Panc1 (cell line): ENCODE measurements at regions not wholly inside any gene's neighbourhood (a gene's known extent, or its start where the extent isn't known, plus 50 kb on each side); places are given as distances from the start of the nearest gene placed in this dataset.

Experiments
- ATAC-seq: fragments of 200-7000 bp; cut with Tn5 transposase; 2 replicates; pipeline ENCODE4 v1.9.1; 2020; ENCODE audit warnings: mild to moderate bottlenecking, moderate library complexity
- BruUV-seq: library from RNA; stranded (reverse); fragments of 400-500 nt; replicated peaks from 2 replicates; lab custom pipeline; 2021; lab: Mats Ljungman, UMichigan
- CTCF ChIA-PET: fragments of 300-600 bp; sonication (Branson Sonifier 250); formaldehyde crosslinking; loops from one replicate; lab custom pipeline; 2022; ENCODE audit warnings: antibody characterized with exemption; lab: Charles Lee
- POLR2A ChIA-PET: fragments of 300-600 bp; sonication (Branson Sonifier 250); formaldehyde crosslinking; loops from one replicate; lab custom pipeline; 2022; ENCODE audit warnings: antibody characterized with exemption; lab: Charles Lee
- DNase-seq: peaks from one replicate; pipeline ENCODE4 v3.0.0-alpha.2; 2010; ENCODE audit warnings: low read depth, low spot score
- H3K27ac ChIP-seq: 2 replicates; pipeline ENCODE4 v1.5.1; 2011; ENCODE audit warnings: mild to moderate bottlenecking, low read length, inconsistent platforms
- H3K27me3 ChIP-seq: fragments of 200-500 bp; sonication (Bioruptor generic); 2 replicates; pipeline ENCODE4 v1.6.0; 2014; ENCODE audit warnings: low read length, inconsistent platforms; ENCODE audit not compliant: control insufficient read depth, insufficient read depth
- H3K36me3 ChIP-seq: fragments of 200-500 bp; sonication (Bioruptor generic); 2 replicates; pipeline ENCODE4 v1.5.1; 2014; ENCODE audit warnings: inconsistent platforms, mild to moderate bottlenecking, low read length, moderate library complexity; ENCODE audit not compliant: control insufficient read depth, insufficient read depth
- H3K4me1 ChIP-seq: 2 replicates; pipeline ENCODE4 v1.5.1; 2011; ENCODE audit warnings: inconsistent platforms, mild to moderate bottlenecking, low read length, moderate library complexity; ENCODE audit not compliant: control insufficient read depth, insufficient read depth
- H3K4me3 ChIP-seq, 2 experiments: 2 replicates each; pipeline ENCODE4 v1.5.1; 2011 to 2012; ENCODE audit warnings: low read depth in 2 of 2, low read length in 2 of 2, mild to moderate bottlenecking in 2 of 2, inconsistent platforms in 1 of 2, moderate library complexity in 1 of 2
- H3K9me3 ChIP-seq: fragments of 200-500 bp; sonication (Bioruptor generic); 2 replicates; pipeline ENCODE4 v1.5.1; 2014; ENCODE audit warnings: low read depth, mild to moderate bottlenecking, inconsistent platforms, low read length, moderate library complexity; ENCODE audit not compliant: control insufficient read depth, insufficient read depth
- POLR2AphosphoS5 ChIP-seq: IDR thresholded peaks from 2 replicates; pipeline ENCODE4 v1.6.1; 2012; ENCODE audit warnings: mild to moderate bottlenecking, low read depth, low read length, moderate library complexity
- REST ChIP-seq, 2 experiments: IDR thresholded peaks; 2 replicates each; pipeline ENCODE4 v1.6.1; 2011 to 2012; ENCODE audit warnings: low read depth in 2 of 2, control low read depth in 1 of 2, low read length in 1 of 2, mild to moderate bottlenecking in 1 of 2, moderate library complexity in 1 of 2; ENCODE audit not compliant: insufficient read depth in 1 of 2
- SIN3A ChIP-seq: IDR thresholded peaks from 2 replicates; pipeline ENCODE4 v1.6.1; 2012; ENCODE audit warnings: low read depth, mild to moderate bottlenecking, low read length, moderate library complexity, borderline replicate concordance; ENCODE audit not compliant: insufficient read depth
- TCF7L2 ChIP-seq: IDR thresholded peaks from 2 replicates; pipeline ENCODE4 v1.6.1; 2011; ENCODE audit warnings: mild to moderate bottlenecking, low read depth, low read length, inconsistent platforms
- in situ Hi-C: cut with HindIII; loops from 2 replicates; pipeline ENCODE4 v1.10.0; 2016; ENCODE audit warnings: low sequenced_read_pairs, low pct_unique_long_range_greater_than_20kb
- intact Hi-C: fragments of 100-400 bp; cut with micrococcal nuclease; formaldehyde crosslinking; loops from one replicate; pipeline ENCODE4 v1.10.0; 2022; ENCODE audit not compliant: unreplicated experiment
- TF ChIP-seq, protein P1 (sequence below): fragments of 450-650 bp; IDR thresholded peaks from 2 replicates; pipeline ENCODE4 v1.5.1; 2017; ENCODE audit warnings: mild to moderate bottlenecking

DNA sequence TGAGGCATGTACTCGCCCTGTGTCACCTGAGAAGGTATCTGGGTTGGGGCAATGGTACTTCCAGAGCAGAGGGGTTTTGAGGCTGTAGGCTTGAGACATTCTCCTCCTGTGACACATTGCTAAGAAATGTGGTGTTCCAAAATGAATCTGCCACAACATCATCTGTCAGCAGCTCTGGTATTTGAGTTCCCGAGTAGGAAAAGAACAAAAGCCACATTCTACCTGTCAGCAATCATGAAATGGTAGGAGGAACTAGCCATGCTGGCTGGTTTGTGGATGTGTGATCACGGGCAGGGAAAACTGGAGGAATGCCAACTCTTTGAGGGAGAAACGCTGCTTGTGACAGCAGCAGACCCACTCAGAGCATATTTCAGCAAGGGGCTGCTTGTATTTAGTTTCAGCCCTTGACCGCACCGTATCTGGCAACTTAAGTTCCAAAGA, 579.4 kb upstream of the TBL1XR1 start:
- no peaks in the 10 kb centered on the region for H3K36me3 ChIP-seq
- TF ChIP-seq TCF7L2 (no peak), REST (IDR thresholded peaks at IDR 0.05; ENCODE audit: insufficient read depth in 1 of 2, low read depth in 2 of 2, low read length in 1 of 2) (no peak), SIN3A (no peak), POLR2AphosphoS5 (no peak)
- TF ChIP-seq, protein P1, sequence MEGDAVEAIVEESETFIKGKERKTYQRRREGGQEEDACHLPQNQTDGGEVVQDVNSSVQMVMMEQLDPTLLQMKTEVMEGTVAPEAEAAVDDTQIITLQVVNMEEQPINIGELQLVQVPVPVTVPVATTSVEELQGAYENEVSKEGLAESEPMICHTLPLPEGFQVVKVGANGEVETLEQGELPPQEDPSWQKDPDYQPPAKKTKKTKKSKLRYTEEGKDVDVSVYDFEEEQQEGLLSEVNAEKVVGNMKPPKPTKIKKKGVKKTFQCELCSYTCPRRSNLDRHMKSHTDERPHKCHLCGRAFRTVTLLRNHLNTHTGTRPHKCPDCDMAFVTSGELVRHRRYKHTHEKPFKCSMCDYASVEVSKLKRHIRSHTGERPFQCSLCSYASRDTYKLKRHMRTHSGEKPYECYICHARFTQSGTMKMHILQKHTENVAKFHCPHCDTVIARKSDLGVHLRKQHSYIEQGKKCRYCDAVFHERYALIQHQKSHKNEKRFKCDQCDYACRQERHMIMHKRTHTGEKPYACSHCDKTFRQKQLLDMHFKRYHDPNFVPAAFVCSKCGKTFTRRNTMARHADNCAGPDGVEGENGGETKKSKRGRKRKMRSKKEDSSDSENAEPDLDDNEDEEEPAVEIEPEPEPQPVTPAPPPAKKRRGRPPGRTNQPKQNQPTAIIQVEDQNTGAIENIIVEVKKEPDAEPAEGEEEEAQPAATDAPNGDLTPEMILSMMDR, result no peak
- H3K27me3 ChIP-seq, result no peaks in the 10 kb centered on the region
- POLR2A ChIA-PET, result no interaction called here
- no peaks in the 10 kb centered on the region; the same call in 1 of the 2 replicates for H3K4me1 ChIP-seq
- no peak for ATAC-seq
- H3K4me3 ChIP-seq, result no peak overlapping the region
- in situ Hi-C loops, result no loop called here
- CTCF ChIA-PET, result no interaction called here
- no TSS peak for BruUV-seq
- H3K27ac ChIP-seq, result peak overlapping the region; percentile 26; the same call in 1 of the 2 replicates
- intact Hi-C loops, result no loop called here
- peaks cover 2% of the 10 kb centered on the region; the same call in 1 of the 2 replicates for H3K9me3 ChIP-seq
- DNase-seq, result no peak

GRCh38 chr3:177777699-177778098, 580.4 kb upstream of the TBL1XR1 start:
- TF ChIP-seq, protein P1, result peak; percentile 70
- TF ChIP-seq POLR2AphosphoS5, result no peak
- TF ChIP-seq REST (IDR thresholded peaks at IDR 0.05; ENCODE audit: insufficient read depth in 1 of 2, low read depth in 2 of 2, low read length in 1 of 2), result no peak
- TF ChIP-seq SIN3A, result no peak
- TF ChIP-seq TCF7L2, result no peak
- CTCF ChIA-PET, result no interaction called here
- no TSS peak for BruUV-seq
- DNase-seq, result peak; percentile 33
- POLR2A ChIA-PET, result no interaction called here
- Histone ChIP-seq H3K4me3 (no peak overlapping the region), H3K4me1 (no peaks in the 10 kb centered on the region; the same call in 1 of the 2 replicates), H3K9me3 (no peaks in the 10 kb centered on the region), H3K36me3 (no peaks in the 10 kb centered on the region), H3K27me3 (no peaks in the 10 kb centered on the region), H3K27ac (0 out of 2 replicates have a peak overlapping the region, but pooled peaks have one; percentile 21)
- intact Hi-C loops (no loop called here), in situ Hi-C loops (no loop called here)
- ATAC-seq, result peak; percentile 82
